HCT116 (cell line): ENCODE measurements at regions not wholly inside any gene's neighbourhood (a gene's known extent, or its start where the extent isn't known, plus 50 kb on each side); places are given as distances from the start of the nearest gene placed in this dataset.
"Not testable (repeated sequence)": the region's sequence is repeated elsewhere in the genome, so short reads cannot be mapped to it uniquely, and the experiment has no call there.

Experiments used
- CTCF ChIP-seq, 3 experiments: fragments of 200-600 bp in 1 of 3; sonication (generic) in 1 of 3; IDR thresholded peaks in 2 of 3; conservative IDR thresholded peaks in 1 of 3; 2 replicates each; pipeline ENCODE4 v1.5.1; 2012 to 2017; ENCODE audit warnings: low read depth in 2 of 3, low read length in 2 of 3, antibody characterized with exemption in 1 of 3, borderline replicate concordance in 1 of 3, control low read depth in 1 of 3, mild to moderate bottlenecking in 1 of 3, mixed read lengths in 1 of 3, mixed run types in 1 of 3, moderate library complexity in 1 of 3; ENCODE audit not compliant: insufficient read depth in 1 of 3
- MAX ChIP-seq: IDR thresholded peaks from 2 replicates; pipeline ENCODE4 v1.6.1; 2012
- POLR2A ChIP-seq: IDR thresholded peaks from 2 replicates; pipeline ENCODE4 v1.7.0; 2011; ENCODE audit warnings: borderline replicate concordance; ENCODE audit not compliant: insufficient read depth, insufficient read length; ENCODE audit errors: extremely low read depth
- POLR2AphosphoS5 ChIP-seq: IDR thresholded peaks from 2 replicates; pipeline ENCODE4 v1.6.1; 2011; ENCODE audit warnings: mild to moderate bottlenecking, low read depth, low read length, moderate library complexity
- SRF ChIP-seq: IDR thresholded peaks from 2 replicates; pipeline ENCODE4 v1.6.1; 2012; ENCODE audit warnings: low read depth

DNA sequence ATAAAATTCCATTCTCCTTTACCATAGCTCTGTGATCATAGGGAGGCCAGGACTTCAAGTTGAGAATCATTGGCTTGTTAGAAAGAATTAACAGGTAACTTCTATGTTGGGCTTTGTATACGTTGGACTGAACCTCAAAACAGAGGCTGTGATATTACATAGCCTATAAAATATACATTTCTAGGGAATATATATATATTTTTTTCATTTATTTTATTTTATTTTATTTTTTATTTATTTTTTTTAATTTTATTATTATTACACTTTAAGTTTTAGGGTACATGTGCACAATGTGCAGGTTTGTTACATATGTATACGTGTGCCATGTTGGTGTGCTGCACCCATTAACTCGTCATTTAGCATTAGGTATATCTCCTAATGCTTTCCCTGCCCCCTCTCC, 470.4 kb upstream of the ADGRL3 start:
- TF ChIP-seq POLR2AphosphoS5; CTCF (IDR thresholded peaks at IDR 0.05 in 2 of 3, conservative IDR thresholded peaks at IDR 0.05 in 1 of 3; ENCODE audit: borderline replicate concordance in 1 of 3, insufficient read depth in 1 of 3, low read depth in 2 of 3, low read length in 2 of 3); SRF; POLR2A; MAX: not testable (repeated sequence)
